HG03439 (cell line): ENCODE measurements at regions not wholly inside any gene's neighbourhood (a gene's known extent, or its start where the extent isn't known, plus 50 kb on each side); places are given as distances from the start of the nearest gene placed in this dataset.
"Not testable (repeated sequence)": the region's sequence is repeated elsewhere in the genome, so short reads cannot be mapped to it uniquely, and the experiment has no call there.

Source experiments
- ATAC-seq: cut with Tn5 transposase; IDR thresholded peaks from one replicate; pipeline ENCODE4 v1.9.1; 2021; ENCODE audit warnings: mild to moderate bottlenecking, moderate library complexity; ENCODE audit not compliant: unreplicated experiment

DNA sequence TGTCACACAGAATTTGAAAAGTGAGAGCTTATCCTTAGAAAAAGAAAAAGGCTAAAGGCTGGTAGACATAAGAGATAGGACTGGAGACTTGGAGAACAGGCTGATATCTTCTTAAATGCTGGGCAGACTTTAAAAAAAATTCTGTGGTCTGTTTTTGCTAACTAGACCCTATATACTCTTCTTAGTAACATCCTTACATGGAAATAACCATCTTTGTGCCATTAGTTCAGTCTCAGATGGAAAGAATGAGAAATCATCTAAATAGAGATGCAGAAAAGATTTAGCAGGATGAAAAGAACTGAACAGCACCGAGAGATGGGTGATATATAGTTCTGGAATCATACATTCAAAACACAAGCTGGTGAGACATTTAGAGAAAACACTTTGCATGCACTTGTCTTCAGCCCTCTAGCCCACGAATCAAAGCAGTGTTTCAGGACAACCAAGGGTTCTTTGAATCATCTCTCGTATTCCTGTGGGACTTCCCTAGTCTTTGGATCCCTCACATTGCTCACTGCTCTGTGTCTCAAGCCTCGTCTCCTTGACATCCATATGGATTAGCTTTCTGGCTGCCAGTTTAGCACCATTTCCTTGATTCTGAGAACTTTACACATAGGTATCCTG is 93.0 kb upstream of the LYSMD4 start:
- no peak for ATAC-seq

DNA sequence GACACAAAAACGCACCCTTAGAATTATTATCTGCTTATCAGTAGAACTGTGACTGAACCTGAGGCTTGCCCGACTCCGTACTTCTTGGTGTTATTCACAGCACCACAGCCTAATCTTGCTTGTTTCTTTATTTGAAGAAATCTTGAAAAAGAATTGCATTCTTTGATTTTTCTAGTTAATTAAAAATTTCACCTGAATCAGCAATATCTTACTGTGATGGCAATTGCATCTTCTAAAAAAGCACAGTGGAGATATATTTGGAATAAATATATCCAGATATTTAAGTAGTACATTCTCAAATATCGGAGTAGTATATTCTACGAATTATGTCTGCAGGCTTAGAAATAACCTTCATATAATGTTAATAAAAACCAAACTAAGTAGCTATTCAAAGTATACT is 90.1 kb upstream of the LYSMD4 start:
- ATAC-seq: no peak

DNA sequence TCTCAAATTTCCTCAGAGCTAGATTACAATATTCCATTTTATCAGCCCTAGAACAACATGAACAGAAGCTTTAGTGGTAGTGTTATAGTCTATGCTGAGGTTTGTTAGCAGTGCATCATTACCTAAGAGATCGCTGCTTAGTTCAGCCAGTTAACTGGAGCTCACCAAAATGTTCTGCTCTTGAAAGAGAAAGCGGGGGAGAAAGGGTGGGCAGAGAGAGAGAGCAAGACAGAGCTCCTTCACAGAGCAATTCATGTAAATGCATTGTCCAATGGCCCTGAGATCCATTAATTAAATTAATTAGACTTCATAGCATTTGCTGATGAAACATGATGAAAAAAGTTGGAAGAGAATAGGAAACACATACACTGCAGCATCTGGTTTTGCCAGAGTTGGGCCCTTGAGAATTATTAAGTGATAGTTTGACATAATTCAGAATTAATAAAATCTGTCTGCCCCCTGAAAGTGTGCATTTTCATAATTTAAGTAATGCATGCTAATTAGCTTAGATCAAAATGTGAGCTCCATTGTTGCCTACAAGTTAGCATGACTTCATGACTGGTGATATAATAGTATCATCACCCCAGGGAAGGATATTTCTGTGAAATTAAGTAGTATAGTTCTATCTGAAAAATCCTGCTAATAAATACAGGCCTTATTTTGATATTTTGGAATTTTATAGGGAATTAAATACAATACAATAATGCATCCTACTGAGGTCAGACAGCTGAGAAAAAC is 86.9 kb upstream of the LYSMD4 start:
- no peak for ATAC-seq

DNA sequence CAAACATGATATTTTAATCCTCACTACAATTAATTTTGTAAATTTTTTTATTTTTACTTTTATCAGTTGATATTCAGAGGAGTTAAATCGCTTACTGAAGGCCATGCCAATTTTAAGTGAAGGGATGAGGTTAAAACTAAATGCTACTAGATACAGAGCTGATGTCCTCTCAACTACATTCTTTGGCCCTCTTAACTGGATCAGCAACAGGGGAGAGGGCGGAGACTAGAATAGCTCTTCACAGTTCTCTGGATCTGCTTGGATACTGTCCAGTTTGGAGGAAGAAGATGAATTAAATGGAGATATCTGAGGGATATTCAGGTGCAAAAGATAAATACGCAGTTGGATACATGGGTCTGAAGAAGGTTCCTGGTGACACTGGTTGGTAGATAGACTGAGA is 85.6 kb upstream of the LYSMD4 start:
- no peak for ATAC-seq

DNA sequence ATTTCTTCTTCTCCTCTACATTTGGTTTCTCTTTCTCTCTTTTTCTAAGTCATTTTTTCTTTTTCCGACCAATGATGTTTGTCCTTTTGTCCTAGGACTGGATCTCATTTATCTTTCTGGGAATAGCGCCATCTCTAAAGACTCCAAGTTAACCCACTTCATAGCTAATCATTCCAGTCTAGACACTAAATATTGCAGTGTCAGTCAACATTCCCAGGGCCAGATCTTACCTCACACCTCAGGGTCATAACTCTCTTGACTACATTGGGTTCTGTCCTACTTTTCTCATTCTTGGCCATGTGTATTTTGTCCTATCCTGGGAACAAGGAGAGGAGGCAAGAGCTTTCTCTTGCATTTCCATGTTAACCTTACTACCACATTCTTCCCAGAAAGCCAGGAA is 83.6 kb upstream of the LYSMD4 start:
- not testable (repeated sequence) for ATAC-seq

DNA sequence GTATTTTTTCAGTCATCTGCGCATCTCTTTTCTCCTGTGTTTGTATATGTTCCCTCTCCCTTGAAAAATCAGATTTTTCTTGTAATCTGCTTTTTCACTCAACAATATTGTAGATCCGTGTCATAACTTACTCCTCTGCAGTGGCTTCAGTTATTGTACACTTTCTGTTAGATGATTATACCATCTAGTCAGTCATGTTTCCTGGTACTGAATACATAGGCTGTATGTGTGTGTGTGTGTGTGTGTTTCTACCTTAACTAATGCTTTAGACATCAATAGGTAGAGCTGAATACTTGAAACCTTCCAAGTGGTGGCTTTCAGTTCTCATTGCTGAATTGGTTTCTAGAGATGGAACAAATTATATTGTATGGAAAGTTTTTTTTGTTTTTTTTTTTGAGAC is 77.4 kb upstream of the LYSMD4 start:
- ATAC-seq: not testable (repeated sequence)

DNA sequence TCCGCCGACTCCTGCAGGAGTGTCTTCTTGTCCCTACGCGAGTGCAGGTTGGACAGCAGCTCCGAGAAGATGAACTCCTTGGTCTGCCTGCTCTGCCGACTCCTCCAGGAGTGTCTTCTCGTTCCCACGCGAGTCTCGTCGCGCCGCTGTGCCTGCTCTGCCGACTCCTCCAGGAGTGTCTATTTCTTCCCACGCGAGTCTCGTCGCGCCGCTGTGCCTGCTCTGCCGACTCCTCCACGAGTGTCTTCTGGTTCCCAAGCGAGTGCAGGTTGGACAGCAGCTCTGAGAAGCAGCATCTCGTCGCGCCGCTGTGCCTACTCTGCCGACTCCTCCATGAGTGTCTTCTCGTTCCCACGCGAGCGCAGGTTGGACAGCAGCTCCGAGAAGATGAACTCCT is 66.6 kb upstream of the LYSMD4 start:
- ATAC-seq: not testable (repeated sequence)

DNA sequence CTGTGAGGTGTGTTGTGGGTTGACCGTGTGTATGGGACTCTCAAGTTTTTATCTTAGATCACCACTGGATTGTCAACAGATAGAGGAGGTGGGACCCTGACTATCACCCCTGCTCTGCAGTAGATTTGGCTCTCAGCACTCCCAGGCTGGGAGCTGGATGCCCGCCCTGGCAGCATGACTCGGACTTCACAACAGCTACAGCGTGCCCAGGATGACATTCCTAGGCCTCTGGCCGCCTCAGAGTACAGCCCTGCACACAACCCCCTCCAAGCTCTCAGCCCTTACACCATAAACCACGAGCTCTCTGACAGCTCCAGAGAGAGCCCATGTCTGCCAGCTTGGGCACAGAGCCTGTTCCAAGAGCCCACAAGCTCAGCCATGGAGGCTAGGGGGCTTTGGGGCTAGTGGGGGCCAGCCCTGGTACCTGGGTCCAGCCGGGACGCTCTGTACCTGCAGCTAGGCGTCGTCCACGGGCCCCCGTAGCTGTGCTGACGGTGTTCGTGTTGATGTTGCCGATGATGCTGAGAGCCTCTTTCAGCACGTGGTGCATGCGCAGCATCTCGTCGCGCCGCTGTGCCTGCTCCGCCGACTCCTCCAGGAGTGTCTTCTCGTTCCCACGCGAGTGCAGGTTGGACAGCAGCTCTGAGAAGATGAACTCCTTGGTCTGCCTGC is 66.1 kb upstream of the LYSMD4 start:
- ATAC-seq: not testable (repeated sequence)

DNA sequence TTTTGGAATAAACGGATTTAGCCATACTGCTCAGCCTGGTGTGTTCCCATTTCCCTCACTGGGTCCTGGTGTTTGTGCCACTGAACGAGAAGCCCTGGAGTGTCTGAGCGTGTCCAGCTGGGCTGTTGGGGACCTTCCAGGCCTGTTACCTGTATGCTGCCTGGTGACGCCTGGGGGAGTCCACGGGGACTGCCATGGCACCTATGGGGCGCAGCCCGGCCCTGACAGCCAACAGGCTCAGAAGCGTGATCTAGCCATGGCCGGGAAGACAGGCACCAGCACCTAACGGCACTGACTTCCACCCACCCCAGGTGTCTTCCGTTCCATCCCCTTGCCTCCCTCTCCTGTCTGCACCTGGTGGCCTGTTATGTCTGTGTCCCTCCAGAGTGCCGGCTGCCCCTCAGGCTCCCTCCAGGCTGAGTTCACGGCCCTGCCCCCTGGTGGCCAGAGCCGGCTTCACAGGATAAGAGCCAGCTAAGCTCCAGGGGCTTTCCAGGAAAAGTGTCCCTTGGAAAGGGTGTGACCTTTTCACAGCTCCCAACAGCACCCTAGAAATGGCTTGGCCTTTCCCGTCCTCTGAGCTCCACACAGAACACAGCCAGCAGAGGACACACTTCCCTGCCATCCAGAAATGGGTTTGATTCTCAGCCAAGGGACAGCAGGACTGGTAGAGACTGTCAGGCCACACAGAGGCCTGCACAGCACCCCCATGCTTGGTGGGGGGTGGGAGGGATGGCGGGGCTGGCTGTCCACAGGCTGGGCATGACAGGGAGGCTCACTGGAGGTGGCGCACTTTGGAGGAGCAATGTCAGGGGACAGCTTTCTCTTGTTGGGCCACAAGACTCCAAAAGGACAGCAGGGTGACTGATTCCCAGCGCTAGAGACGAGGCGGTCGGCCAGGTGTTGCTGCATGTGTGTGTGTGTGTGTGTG is 64.0 kb upstream of the LYSMD4 start:
- ATAC-seq: not testable (repeated sequence)

DNA sequence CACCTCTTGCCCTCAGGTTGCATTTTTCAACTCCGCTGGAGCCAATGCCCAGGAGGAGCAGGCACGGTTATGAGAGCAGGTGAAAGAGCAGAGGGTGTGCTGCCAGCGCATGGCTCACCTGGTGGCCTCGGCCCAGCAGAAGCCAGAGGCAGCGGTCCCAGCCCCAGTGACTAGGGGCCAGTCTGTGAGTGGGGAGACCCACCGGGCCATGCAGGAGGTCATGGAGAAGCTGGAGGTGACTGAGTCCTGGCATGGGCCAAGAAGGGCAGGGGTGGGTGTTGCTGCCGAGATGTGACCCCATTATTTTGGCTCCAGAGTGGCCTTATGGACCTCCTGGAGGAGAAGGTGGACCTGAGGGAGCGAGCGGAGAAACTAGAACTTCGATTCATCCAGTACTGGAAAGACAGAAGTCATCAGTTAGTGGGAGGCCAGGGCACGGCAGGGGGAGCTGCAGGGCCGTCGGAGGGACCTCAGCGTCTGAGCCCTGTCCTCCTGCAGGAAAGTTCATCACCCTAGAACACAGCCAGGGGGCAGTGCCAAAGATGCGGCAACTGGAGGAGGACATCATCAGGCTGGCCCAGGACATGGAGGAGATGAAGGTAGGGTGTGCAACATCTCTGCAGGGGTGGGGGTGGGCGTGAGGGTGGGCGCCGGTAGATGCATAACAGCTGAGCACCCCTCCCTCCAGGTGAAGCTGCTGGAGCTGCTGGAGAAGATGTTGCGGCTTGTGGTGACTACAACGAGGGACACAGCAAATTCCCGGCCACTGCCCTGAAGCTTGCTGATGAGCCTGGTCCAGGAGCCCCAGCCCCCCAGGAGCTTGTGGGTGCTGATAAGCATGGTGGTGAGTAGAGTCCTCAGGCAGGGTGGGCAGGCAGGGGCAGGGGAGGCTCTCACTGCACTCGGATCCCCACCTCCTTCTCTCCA is 58.9 kb upstream of the LYSMD4 start:
- ATAC-seq: not testable (repeated sequence)

DNA sequence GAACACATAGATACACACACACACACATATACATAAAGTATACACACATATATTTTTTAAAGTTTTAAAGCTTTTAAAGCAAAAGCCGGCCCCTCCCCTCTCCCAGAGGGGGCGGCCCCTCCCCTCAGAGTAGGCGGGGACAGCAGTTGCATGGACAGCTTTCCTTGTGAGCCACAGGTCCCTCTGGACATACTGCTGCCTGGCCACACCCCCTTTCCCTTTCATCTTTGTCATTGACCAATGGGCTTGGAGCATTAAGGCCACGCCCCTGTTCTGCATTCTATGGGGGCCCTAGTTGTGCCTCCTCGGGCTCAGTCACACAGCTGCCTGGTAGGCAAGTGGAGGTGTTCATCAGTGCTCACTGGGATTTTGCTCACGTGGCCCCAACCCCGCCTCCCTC is 57.5 kb upstream of the LYSMD4 start:
- ATAC-seq: not testable (repeated sequence)

DNA sequence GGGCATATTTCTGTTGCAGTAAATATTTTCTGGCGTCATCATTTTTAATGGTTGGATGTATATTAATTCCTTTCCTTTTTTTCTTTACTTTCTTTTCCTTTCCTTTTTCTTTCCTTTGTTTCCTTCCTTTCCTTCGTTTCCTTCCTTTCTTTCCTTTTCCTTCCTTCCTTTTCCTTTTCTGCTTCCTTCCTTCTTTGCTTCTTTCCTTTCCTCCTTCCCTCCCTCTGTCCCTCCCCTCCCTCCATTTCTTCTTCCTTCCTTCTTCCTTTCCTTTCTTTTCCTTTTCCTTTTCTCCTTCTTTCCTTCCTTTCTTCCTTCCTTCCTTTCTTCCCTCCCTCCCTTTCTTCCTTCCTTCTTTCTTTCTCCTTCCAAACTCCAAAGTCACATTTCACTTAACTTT is 54.9 kb upstream of the LYSMD4 start:
- ATAC-seq: no peak

DNA sequence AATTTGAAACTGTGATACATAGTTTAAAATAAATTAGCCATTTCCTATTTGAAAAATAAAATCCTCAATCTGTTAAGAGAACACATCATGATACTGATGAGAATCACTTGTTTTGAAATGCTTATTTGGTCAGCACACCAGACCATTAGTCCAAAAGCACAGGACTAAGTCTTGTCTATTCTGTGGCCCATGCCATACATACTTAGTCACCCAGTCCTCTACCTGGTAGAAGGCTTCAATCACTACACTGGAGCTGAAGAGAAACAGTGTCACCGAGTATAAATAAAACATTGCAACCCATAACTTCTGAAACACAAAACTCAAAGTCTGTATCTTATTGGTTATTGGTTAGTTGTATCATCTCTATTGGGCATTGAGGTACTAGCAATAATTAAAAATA is 51.6 kb upstream of the LYSMD4 start:
- not testable (repeated sequence) for ATAC-seq

DNA sequence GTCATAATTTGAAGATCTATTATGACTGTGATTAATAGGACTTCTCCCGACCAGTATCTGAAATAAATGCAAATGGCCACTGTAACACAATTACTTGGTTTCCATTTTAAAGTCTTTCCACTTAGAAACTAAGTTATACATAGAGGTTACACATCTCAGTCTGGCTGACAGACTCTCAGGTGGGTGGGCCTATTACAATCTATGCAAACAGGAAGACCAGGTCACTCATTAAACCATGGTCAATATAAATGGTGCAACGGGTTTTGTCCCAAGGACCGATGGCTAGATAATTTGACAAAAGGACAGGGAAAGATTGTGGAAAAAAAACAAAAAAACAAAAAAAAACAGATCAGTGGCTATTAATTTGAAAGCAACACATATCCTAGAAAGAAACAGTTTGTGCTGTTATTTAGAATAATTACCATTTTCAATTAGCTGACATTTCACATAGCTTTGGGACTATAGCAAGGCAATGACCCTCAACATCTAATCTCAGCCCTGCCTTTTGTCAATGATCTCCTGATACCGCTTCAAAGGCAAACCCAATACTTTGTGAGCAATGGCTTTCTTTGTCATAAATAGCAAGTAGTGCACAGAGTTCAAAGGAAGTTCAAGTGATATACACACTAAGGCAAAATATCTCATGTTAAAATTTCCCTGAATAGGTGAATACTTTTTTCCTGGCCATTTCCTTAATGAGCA is 50.8 kb upstream of the LYSMD4 start:
- not testable (repeated sequence) for ATAC-seq
